Activated CD4-positive, alpha-beta T cell treated with anti-CD3 and anti-CD28 coated beads, Interleukin-2, Interleukin-4, amounts not matched to agents 100 ng/mL and 50 ng/mL, durations not matched to agents 16 hours and 8 hours (primary cell): ENCODE measurements at regions not wholly inside any gene's neighbourhood (a gene's known extent, or its start where the extent isn't known, plus 50 kb on each side); places are given as distances from the start of the nearest gene placed in this dataset.
"Not testable (repeated sequence)": the region's sequence is repeated elsewhere in the genome, so short reads cannot be mapped to it uniquely, and the experiment has no call there.

ENCODE experiments used
- DNase-seq: peaks from one replicate; pipeline ENCODE4 v3.0.0-alpha.2; 2020; ENCODE audit warnings: low spot score

- DNase-seq = no peak
Measured at GRCh38 chr4:159410076-159410777, 307.3 kb downstream of the RAPGEF2 start.

- no peak for DNase-seq
Measured at GRCh38 chr4:159410891-159411290, 308.0 kb downstream of the RAPGEF2 start.

GRCh38 chr4:159413306-159413943 lies 310.5 kb downstream of the RAPGEF2 start:
- no peak for DNase-seq

- DNase-seq = no peak
Measured at GRCh38 chr4:159414305-159414704, 311.4 kb downstream of the RAPGEF2 start.

GRCh38 chr4:159416073-159416472 lies 313.2 kb downstream of the RAPGEF2 start:
- DNase-seq = no peak

- no peak for DNase-seq
Measured at GRCh38 chr4:159416996-159417395, 314.1 kb downstream of the RAPGEF2 start.

- DNase-seq = no peak
Measured at GRCh38 chr4:159420162-159421057, 317.5 kb downstream of the RAPGEF2 start.

DNA sequence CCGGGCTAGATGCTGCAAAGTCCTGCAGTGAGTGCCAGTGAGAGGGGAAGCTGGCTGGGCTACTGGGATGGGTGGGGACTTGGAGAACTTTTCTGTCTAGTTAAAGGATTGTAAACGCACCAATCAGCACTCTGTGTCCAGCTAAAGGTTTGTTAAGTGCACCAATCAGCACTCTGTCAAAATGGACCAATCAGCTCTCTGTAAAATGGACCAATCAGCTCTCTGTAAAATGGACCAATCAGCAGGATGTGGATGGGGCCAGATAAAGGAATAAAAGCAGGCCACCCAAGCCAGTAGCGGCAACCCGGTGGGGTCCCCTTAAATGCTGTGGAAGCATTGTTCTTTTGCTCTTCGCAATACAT lies 318.2 kb downstream of the RAPGEF2 start:
- not testable (repeated sequence) for DNase-seq

GRCh38 chr4:159422019-159422418 lies 319.1 kb downstream of the RAPGEF2 start:
- DNase-seq = no peak

- no peak for DNase-seq
Measured at GRCh38 chr4:159422626-159423025, 319.7 kb downstream of the RAPGEF2 start.

DNA sequence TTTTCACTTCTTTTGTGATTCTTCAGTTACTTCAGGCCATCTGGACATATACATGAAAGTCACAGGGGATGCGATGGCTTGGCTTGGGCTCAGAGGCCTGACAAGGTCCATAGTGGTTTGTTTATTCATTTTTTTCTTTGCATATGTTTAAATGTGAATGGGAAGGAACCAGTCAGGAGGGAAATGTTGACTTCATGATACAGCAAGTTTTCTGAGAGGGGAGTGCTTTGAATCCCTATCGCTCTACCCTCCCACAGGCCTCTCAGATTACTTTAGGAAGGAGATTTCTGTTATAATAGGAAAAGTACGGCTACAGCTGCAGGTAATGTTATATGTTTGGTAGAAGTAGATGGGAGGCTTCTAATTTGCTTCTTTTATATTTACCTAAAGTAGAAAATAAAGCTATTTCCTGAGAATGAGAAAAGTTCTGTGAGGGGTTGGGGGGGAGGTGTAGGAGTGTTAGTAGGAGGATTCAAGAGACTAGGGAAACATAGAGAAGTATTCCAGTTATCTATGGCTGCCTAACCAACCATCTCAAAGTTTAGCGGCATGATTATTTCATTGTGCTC lies 322.9 kb downstream of the RAPGEF2 start:
- DNase-seq = no peak

DNA sequence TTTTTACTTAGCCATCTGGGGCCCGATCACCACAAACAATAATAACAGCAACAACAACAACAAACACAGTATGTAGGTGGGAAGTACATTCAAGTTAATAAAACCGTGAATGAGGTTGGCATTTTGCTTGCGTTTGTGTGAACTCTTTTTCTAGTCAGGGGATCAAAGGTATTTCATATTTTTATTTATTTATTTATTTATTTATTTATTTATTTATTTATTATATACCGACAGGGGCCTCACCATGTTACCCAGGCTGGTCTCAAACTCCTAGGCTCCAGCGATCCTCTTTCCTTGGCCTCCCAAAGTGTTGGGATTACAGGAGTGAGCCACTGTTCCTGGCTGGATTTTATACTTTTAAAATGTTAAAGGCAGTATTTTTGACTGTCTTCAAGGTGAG lies 325.4 kb downstream of the RAPGEF2 start:
- no peak for DNase-seq

DNA sequence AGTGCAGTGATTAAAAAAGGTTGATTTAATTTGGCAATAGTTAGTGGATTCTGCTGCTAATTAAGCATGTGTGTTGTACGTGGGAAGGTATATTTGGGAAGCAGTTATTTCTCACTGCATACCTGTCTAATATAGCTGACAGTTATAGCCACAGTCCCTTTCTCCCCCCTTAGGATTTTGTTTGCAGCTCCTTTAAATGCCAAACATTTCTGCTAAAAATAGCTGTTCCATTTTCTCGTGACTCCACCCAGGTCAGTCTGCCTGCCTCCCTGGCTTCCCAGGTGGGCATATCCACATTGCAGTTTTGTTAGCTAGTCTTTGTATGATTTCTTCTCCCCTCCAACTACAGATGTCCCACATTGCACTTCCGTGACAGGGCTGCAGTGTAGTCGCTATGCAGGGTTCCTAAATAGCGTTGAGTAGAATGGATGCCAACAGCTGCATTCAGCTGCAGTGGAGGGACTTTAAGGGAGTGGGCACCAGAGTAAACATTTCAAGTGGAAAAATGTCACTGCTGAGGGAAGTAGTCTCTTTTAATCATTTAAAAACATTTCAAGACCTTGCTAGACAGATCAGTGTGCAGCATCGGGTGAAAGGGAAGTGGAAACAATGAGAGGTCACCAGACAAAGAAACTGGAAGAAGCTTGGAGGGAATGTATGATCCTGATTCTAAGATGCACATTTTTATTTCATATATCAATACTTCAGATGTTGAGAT lies 326.3 kb downstream of the RAPGEF2 start:
- DNase-seq = no peak

- no peak for DNase-seq
Measured at GRCh38 chr4:159429693-159430035, 326.8 kb downstream of the RAPGEF2 start.

DNA sequence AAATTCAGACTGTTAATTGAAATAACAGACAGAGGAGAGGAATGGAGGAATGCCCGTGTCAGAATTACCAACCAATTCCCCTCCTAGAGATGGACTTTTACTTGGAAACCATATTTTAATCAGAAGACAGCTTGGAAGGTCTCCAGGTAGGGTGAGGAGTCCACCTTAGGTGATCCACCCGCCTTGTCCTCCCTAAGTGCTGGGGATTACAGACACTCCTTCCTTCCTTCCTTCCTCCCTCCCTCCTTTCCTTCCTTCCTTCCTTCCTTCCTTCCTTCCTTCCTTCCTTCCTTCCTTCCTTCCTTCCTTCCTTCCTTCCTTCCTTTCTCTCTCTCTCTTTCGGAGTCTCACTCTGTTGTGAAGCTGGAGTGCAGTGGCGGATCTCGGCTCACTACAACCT lies 328.0 kb downstream of the RAPGEF2 start:
- DNase-seq = no peak

DNA sequence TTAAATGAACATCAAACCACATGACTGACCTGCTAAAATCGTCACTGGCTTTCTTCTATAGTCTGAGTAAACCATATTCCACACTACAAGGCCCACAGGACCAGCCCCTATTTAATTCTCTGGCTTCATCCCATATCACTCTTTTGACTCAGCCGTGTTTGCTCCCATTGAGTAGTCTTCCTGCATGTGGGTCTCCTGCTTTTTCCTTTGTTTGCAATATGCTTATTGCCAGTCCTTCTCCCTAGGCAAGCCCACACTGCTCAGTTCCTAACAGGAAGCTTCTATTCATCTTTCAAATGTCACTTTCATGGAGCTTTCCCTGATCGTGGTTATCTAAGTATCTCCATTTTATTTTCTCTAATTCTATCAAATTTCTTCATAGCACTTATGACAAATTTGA lies 329.6 kb downstream of the RAPGEF2 start:
- no peak for DNase-seq

- no peak for DNase-seq
Measured at GRCh38 chr4:159433337-159433736, 330.5 kb downstream of the RAPGEF2 start.

DNA sequence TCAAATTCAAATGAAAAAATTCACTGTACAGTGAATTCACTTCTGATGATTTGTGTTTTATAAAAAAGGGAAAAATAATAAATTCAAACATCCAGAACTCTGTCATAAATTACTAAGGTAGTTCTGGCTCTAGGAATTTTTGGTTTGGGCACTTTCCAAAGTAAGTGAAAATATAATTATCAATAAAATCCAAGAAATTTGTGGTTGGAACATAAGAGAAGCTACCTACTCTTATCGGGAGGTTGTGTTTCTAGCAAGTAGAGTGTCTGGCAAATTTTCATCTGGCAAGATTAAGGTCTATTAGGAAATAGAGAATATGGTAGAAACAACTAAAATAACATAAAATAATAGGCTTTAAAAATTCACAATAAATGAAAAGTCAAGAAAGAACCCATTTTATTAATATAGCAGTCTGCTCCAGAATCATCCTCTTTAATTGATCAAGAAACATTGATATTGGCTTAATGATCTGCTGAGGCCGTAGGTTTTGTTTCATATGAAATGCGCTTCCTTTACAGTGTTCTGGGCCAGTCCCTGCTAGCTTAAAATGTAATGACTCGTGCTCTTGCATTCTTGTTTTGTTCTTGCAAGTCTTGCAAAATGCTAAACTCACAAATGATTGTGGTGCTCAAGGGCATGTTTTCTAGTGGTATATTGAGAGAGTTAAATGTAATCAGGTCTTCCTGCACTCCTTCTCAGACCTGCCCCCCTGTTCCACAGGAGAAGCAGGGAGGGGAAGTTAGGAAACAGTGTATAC lies 331.4 kb downstream of the RAPGEF2 start:
- no peak for DNase-seq

GRCh38 chr4:159434871-159435241 lies 332.0 kb downstream of the RAPGEF2 start:
- DNase-seq = no peak

GRCh38 chr4:159435561-159436023 lies 332.7 kb downstream of the RAPGEF2 start:
- DNase-seq = no peak

DNA sequence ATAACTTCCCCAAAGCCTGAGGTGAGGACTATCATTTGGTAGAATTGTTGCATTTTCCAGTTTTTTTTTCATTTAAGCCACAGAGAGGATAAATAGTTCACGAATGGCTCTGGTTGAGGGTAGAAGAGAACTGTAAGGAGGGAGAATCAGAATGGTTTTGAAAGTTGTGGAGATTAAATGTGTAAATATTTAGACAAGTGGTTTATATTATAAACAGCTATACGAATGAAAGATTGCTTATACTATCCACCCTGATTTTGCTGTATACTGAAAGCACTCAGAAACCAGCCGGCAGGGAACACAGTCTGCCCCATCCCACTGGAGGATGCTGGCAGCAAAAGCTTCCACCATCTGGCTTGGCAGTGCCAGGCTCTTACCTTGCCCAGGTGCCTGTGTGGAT lies 341.1 kb downstream of the RAPGEF2 start:
- DNase-seq = no peak
